AG09309 (cell line): ENCODE measurements at regions not wholly inside any gene's neighbourhood (a gene's known extent, or its start where the extent isn't known, plus 50 kb on each side); places are given as distances from the start of the nearest gene placed in this dataset.

Experiments
- DNase-seq: peaks from one replicate; pipeline ENCODE4 v3.0.0-alpha.2; 2010; ENCODE audit warnings: low read depth
- H3K4me3 ChIP-seq: 2 replicates; pipeline ENCODE4 v1.5.1; 2011; ENCODE audit warnings: mild to moderate bottlenecking, low read depth, low read length, moderate library complexity; ENCODE audit not compliant: control insufficient read depth
- TF ChIP-seq, protein P1 (sequence below): IDR thresholded peaks from 2 replicates; pipeline ENCODE4 v1.5.1; 2011; ENCODE audit warnings: mild to moderate bottlenecking, low read depth, low read length, inconsistent platforms; ENCODE audit not compliant: insufficient read depth, control insufficient read depth; ENCODE audit errors: missing control alignments

DNA sequence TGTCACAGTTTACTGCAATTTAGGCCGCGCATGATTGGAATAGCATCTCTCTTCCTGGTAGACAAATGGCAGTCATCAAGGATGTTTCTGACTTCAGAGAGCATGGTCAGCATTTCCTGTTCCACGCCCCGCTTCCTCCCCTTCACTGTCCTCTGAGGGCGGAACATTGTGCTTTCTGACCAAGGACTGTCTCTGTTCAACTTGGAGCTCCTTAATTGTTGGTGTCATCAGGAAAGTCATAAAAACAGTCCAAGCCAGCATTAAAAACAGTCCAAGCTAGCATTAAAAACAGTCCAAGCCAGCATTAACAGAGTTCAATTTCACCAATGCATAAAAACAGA is 301.3 kb upstream of the IRX4 start:
- H3K4me3 ChIP-seq = no peak overlapping the region
- no peak for DNase-seq
- TF ChIP-seq, protein P1, sequence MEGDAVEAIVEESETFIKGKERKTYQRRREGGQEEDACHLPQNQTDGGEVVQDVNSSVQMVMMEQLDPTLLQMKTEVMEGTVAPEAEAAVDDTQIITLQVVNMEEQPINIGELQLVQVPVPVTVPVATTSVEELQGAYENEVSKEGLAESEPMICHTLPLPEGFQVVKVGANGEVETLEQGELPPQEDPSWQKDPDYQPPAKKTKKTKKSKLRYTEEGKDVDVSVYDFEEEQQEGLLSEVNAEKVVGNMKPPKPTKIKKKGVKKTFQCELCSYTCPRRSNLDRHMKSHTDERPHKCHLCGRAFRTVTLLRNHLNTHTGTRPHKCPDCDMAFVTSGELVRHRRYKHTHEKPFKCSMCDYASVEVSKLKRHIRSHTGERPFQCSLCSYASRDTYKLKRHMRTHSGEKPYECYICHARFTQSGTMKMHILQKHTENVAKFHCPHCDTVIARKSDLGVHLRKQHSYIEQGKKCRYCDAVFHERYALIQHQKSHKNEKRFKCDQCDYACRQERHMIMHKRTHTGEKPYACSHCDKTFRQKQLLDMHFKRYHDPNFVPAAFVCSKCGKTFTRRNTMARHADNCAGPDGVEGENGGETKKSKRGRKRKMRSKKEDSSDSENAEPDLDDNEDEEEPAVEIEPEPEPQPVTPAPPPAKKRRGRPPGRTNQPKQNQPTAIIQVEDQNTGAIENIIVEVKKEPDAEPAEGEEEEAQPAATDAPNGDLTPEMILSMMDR = no peak

DNA sequence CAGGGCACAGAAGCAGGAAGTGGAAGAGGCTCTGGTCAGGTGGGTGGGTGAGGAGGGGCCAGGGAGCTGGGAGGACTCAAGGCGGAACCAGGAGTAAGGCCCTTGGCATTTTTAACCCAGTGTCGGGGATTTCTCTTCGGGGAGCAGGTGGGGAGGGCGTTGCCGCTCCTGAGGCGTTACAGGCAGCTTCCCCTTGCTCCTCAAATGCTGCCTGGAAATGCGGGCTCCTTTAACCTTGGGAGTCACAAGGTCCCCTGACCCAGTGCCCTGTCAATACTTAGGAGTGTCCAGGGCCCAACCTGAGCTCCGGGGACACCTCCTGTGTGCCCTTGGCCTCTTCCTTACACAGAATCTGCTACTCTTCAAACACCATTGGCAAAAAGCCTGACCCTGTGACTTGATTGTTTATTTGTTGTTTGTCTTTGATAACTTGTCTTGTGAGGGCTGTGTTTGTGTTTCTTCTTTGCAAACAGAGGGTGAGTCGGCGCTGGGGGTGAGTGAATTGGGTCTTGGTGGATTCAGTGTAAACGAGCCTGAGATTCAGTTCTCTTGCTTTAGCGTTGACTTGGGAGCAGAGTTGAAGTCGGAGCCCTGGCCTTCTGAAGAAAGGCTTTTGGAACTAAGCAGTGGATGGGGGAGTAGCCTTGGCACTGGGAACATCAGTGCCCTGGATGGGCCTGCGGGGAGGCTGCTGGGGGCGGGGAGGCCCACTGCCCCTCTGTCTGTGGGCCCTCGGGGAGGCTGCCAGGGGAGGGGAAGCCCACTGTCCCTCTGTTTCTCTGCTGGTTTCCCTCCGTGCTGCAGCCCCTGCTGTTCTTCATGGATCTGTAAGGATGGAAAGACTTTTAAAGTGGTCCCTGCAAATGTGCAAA is 300.7 kb upstream of the IRX4 start:
- TF ChIP-seq, protein P1 = no peak
- H3K4me3 ChIP-seq = no peak overlapping the region
- DNase-seq = no peak

DNA sequence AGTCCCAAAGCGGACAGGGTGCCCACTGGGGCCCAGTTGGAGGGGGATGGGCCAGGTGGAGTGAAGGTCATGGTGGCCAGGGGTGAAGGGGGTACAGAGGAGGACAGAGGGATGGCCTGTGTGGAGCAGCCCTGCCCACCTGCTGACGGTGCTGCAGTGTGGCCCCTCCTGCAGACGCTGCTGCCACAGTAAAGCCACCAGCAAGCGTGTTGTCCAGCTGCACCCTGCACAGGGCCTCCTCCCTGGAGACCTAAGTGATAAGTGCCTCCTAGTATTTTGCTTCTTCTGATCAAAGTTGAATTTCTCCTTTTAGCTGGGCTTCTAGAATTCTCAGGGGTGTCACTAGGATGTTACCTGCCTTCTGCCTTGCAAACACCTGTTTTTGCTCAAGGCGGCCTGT is 299.3 kb upstream of the IRX4 start:
- TF ChIP-seq, protein P1 = no peak
- DNase-seq = no peak
- no peak overlapping the region for H3K4me3 ChIP-seq

DNA sequence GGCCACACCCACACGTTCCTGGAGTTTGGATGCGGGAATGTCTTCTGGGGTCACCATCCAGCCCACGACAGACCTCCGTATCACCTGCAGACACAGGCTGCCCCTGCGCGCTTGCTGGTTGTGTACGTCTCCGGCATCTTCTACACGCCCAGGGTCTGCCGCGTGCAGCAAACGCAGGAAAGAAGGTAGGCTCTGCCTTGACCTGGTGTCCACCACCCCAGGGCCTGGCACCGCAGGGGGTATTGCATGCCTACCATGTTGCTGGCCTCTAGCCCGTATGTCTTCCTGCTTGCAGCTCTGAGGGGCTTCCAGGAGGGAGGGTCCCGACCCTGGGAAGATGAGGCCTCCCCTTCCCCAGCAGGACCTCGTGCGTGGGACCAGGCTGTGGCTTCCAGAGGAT is 298.8 kb upstream of the IRX4 start:
- no peak overlapping the region for H3K4me3 ChIP-seq
- DNase-seq = no peak
- TF ChIP-seq, protein P1 = no peak

DNA sequence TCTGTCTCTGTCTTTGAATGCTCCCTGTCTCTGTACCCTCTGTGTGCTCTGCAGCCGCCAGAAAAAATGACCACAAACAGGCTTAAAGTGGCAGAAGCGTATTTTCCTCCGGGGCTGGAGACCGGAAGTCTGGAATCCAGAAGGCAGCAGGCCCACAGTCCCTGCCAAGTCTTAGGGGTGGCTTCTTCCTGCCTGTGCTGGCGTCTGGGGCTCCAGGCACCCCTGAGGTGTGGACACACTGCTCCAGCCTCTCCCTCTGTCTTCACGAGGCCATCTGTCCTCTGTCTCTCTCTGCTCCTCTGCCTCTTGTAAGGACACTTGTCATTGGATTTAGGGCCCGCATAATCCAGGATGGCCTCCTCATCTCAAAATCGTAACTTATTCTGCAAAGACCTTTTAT is 298.4 kb upstream of the IRX4 start:
- TF ChIP-seq, protein P1 = no peak
- no peak overlapping the region for H3K4me3 ChIP-seq
- no peak for DNase-seq

DNA sequence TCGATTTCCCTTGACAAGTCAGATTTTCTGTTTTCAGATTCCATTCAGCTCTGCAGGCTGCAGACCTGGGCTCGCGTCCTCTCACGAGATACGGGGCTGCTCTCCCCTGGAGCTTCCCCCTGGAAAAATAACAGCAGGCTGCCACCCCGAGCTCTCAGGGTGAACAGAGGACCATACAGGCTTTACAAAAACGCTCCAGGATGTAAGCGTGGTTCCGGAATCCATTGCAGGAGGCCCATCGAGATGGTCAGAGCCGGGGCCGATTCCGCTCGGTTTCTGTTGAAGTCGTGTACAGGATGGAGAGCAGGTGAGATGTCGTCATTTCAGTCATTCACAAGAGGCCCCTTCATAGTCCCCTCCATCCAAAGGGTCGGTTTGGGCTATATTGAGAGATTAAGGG is 297.7 kb upstream of the IRX4 start:
- TF ChIP-seq, protein P1 = no peak
- no peak overlapping the region for H3K4me3 ChIP-seq
- DNase-seq = no peak
